Stimulated activated naive B cell treated with anti-CD40 and anti-IgM and Interleukin-4, amounts not matched to agents 10 μg/mL and 1 μg/mL and 100 μg/mL, for 72 hours (primary cell): ENCODE measurements at regions not wholly inside any gene's neighbourhood (a gene's known extent, or its start where the extent isn't known, plus 50 kb on each side); places are given as distances from the start of the nearest gene placed in this dataset.
"Not testable (repeated sequence)": the region's sequence is repeated elsewhere in the genome, so short reads cannot be mapped to it uniquely, and the experiment has no call there.

ENCODE experiments used
- ATAC-seq, 2 donors: fragments of 150-1000 bp; cut with Tn5 transposase; replicated peaks; 2 replicates each; pipeline ENCODE4 v1.10.0; 2021; ENCODE audit warnings: moderate library complexity in 1 of 2
- DNase-seq: peaks from one replicate; pipeline ENCODE4 v3.0.0; 2021
- H3K27ac Mint-ChIP-seq: one replicate; pipeline ENCODE4 v1.8.0; 2022; ENCODE audit warnings: mild to moderate bottlenecking, mixed read lengths
- H3K27me3 Mint-ChIP-seq, 2 donors: one replicate each; pipeline ENCODE4 v1.8.0; 2022; ENCODE audit warnings: mixed read lengths in 2 of 2
- H3K36me3 Mint-ChIP-seq, 2 donors: one replicate each; pipeline ENCODE4 v1.8.0; 2022; ENCODE audit warnings: mixed read lengths in 2 of 2, mild to moderate bottlenecking in 1 of 2
- H3K4me1 Mint-ChIP-seq, 2 donors: one replicate each; pipeline ENCODE4 v1.8.0; 2022; ENCODE audit warnings: mixed read lengths in 2 of 2, mild to moderate bottlenecking in 1 of 2
- H3K4me3 Mint-ChIP-seq, 2 donors: one replicate each; pipeline ENCODE4 v1.8.0; 2022; ENCODE audit warnings: mild to moderate bottlenecking in 2 of 2, mixed read lengths in 2 of 2, moderate library complexity in 1 of 2
- H3K9me3 Mint-ChIP-seq, 2 donors: one replicate each; pipeline ENCODE4 v1.8.0; 2022; ENCODE audit warnings: mixed read lengths in 2 of 2, mild to moderate bottlenecking in 1 of 2

DNA sequence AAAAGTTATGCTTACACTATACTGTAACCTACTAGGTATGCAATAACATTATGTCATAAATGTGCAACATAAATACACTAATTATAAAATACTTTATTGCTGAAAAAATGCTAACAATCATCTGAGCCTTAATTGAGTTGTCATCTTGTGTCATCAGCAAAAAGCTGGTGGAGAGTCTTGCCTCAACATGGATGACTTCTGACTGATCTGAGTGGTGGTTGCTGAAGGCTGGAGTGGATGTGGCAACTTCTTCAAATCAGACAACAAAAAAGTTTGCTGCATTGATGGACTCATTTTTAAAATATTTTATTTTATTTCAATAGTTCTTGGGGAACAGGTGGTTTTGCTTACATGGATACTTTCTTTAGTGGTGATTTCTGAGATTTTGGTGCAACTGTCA is 93.9 kb upstream of the AMN1 start:
- Mint-ChIP-seq H3K4me3 (no peak overlapping the region), H3K27me3 (no peaks in the 10 kb centered on the region), H3K9me3 (peaks cover 6% of the 10 kb centered on the region in 2 donors), H3K4me1 (peaks cover 6 to 16% of the 10 kb centered on the region in 2 donors), H3K27ac (no peak overlapping the region), H3K36me3 (peaks cover 4 to 12% of the 10 kb centered on the region in 2 donors)
- ATAC-seq (no peak), DNase-seq (no peak)

DNA sequence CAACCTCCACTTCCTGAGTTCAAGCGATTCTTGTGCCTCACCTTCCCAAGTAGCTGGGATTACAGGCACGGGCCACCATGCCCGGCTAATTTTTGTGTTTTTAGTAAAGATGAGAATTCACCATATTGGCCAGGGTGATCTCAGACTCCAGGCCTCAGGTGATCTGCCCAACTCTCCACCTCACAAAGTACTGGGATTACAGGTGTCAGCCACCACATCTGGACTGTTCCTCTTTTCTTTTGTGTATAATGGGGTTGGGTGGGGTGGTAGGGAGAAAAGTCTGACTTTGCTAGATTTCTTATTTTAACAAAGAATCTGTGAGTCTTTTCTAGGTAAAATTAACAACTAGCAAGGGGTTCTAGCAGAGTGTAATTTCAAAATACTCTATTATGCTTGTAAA is 92.7 kb upstream of the AMN1 start:
- Mint-ChIP-seq H3K4me1 (peaks cover 10 to 24% of the 10 kb centered on the region in 2 donors), H3K27ac (no peak overlapping the region), H3K4me3 (no peak overlapping the region), H3K27me3 (no peaks in the 10 kb centered on the region), H3K9me3 (peaks cover 6 to 7% of the 10 kb centered on the region in 2 donors), H3K36me3 (peaks cover 4 to 10% of the 10 kb centered on the region in 2 donors)
- ATAC-seq (peak; percentile 54 to 62), DNase-seq (no peak)

DNA sequence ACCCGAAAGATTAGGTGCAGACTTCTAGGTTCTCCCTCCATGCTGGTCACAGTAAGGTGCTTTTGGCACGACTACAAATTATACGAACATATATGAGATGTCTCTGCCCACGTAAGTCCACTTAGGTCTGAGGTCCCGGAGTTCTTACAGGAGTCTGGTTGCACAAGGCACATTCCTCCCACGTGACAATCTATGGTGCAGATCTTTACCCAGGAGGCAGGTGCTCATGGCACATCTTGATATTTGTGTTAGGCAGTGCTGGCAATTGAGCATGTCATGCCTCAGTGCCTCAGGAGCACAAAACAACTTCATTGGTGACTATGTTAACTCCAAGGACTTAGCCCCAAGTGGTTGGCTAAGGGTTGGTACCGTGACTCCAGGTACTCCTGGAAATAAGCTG is 92.0 kb upstream of the AMN1 start:
- Mint-ChIP-seq H3K27ac (no peak overlapping the region), H3K4me1 (peaks cover 10 to 25% of the 10 kb centered on the region in 2 donors), H3K27me3 (no peaks in the 10 kb centered on the region), H3K4me3 (no peak overlapping the region), H3K36me3 (peaks cover 2 to 7% of the 10 kb centered on the region in 2 donors), H3K9me3 (peaks cover 4 to 5% of the 10 kb centered on the region in 2 donors)
- DNase-seq (no peak), ATAC-seq (no peak)

DNA sequence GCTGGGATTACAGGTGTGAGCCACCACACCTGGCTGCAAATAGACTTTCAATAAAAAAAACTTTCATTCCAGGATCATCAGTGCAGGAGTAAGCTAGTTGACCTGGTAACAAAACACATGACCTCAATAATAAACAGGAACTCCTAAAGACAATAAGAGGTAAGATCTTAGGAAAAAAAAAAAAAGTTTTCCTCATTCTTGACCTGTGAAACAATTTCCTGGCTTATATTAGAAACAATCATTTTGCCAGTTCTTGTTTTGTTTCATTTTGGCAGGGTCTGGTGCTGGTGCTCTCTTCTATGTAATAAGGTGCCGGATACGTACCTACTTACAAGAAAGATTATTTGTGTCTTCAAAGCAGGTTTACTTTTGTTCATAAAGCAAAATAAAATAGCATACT is 90.6 kb upstream of the AMN1 start:
- H3K9me3 Mint-ChIP-seq = peaks cover 0 to 2% of the 10 kb centered on the region in 2 donors
- no peak overlapping the region for H3K27ac Mint-ChIP-seq
- peaks cover 12 to 25% of the 10 kb centered on the region in 2 donors for H3K4me1 Mint-ChIP-seq
- ATAC-seq (no peak), DNase-seq (no peak)
- no peaks in the 10 kb centered on the region for H3K27me3 Mint-ChIP-seq
- no peak overlapping the region for H3K4me3 Mint-ChIP-seq
- no peaks in the 10 kb centered on the region for H3K36me3 Mint-ChIP-seq

DNA sequence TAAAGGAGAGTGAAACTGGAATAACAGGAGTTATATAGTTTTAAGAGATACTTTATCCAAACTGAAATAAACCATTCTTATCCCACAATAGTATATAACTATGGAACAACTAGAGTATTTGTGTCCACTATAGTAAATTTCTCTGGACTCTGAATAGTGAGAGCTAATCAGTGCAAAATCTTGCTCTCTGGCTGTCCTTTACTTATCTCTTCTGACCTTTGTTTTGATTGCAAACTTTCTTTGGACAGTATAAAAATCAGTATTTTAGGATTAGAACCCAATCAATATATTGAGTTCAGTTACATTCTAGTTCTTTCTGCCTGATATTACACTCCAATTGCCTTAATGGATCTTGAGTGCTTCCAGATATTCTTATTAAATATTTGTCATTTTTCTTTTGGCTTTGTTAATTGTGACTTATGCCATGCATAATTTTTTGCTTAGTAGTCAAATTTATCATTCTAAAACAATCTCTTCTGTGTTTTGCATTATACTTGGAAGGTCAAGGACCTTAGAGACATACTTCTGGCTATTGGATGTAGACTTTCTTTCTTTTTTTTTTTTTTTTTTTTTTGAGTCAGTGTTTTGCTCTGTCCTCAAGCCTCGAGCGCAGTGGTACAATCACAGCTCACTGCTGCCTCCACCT is 89.9 kb upstream of the AMN1 start:
- Mint-ChIP-seq H3K36me3 (no peaks in the 10 kb centered on the region), H3K9me3 (peaks cover 0 to 2% of the 10 kb centered on the region in 2 donors), H3K4me3 (no peak overlapping the region), H3K27ac (no peak overlapping the region), H3K4me1 (peaks cover 9 to 25% of the 10 kb centered on the region in 2 donors), H3K27me3 (no peaks in the 10 kb centered on the region)
- ATAC-seq (no peak), DNase-seq (no peak)

DNA sequence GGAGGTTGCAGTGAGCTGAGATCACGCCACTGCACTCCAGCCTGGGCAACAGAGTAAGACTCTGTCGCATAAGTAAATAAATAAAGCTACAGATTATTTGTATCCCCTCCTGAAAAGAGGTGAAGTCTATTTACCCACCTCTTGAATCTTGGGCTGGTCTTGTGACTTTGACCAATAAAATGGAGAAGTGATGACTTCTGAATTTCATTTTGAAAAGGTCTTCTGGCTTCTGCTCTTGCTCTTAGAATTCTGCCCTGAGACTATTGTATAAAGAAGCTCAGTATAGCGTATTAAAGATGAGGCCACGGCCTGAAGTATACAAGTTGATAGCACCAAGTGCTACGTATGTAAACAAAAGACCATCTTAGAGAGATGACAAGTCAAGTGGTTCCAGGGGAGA is 88.3 kb upstream of the AMN1 start:
- Mint-ChIP-seq H3K27me3 (no peaks in the 10 kb centered on the region), H3K4me3 (no peak overlapping the region), H3K27ac (peak overlapping the region; percentile 43), H3K4me1 (peaks cover 14 to 35% of the 10 kb centered on the region in 2 donors), H3K9me3 (peaks cover 0 to 2% of the 10 kb centered on the region in 2 donors), H3K36me3 (no peaks in the 10 kb centered on the region)
- ATAC-seq (peak; percentile 64 to 76), DNase-seq (no peak)

DNA sequence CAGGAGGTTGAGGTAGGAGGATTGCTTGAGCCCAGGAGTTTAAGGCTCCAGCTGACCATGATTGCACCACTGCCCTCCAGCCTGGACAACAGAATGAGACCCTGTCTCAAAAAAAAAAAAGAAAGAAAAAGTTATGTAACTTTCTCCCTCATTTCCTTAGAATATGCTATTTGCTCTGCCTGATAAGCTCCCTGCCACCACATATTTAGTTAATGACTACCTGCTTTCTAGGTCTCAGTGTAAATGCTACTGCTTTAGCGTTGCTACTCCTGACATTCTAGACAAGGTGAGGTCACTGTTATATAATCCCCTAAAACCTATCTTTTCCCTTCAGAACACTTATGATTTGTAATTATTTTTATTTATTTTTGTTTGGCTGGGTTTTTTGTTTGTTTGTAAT is 86.3 kb upstream of the AMN1 start:
- DNase-seq (no peak), ATAC-seq (no peak)
- peaks cover 0 to 2% of the 10 kb centered on the region in 2 donors for H3K9me3 Mint-ChIP-seq
- H3K27me3 Mint-ChIP-seq = no peaks in the 10 kb centered on the region
- H3K27ac Mint-ChIP-seq = no peak overlapping the region
- H3K36me3 Mint-ChIP-seq = no peaks in the 10 kb centered on the region
- peaks cover 16 to 36% of the 10 kb centered on the region in 2 donors for H3K4me1 Mint-ChIP-seq
- H3K4me3 Mint-ChIP-seq = no peak overlapping the region

DNA sequence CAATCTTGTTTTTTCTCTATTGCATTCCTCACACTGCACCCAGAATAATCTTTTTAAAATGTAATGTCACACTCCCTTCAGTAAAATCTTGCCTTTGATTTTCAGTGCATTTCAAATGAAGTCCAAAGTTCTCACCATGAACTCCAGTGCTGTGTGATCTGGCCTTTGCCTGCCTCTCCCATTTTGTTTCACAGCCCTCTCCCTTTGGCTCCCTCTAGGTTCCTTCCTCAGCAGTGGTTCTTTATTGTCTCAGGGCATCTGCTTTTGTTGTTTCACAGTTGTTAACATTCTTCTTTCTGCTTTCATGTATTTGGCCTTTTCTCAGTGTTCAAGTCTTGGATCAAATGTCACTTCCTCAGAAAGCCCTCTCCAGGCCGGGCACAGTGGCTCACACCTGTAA is 84.5 kb upstream of the AMN1 start:
- Mint-ChIP-seq H3K4me1 (peaks cover 24 to 41% of the 10 kb centered on the region in 2 donors), H3K27me3 (no peaks in the 10 kb centered on the region), H3K9me3 (peaks cover 0 to 2% of the 10 kb centered on the region in 2 donors), H3K36me3 (no peaks in the 10 kb centered on the region), H3K4me3 (no peak overlapping the region), H3K27ac (peak overlapping the region; percentile 15)
- ATAC-seq (no peak), DNase-seq (no peak)

DNA sequence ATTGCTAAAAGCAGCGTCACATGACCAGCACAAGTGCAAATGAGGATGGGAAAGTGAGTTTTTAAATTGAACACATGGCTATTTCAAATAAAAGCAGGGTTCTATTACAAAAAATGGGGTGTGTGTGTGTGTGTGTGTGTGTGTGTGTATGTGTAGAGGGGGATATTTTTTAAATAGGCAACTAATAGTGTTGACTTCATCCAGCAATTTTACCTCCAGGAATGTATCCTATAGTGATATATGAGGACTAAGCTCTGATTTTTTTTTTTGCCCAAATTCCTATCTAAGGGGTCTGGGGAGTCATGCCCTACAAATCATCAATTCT is 78.9 kb upstream of the AMN1 start:
- no peak for ATAC-seq
- H3K27me3 Mint-ChIP-seq = no peaks in the 10 kb centered on the region
- H3K27ac Mint-ChIP-seq = peak overlapping the region; percentile 96
- peaks cover 1 to 3% of the 10 kb centered on the region in 2 donors for H3K9me3 Mint-ChIP-seq
- H3K36me3 Mint-ChIP-seq = peaks cover 5 to 9% of the 10 kb centered on the region in 2 donors
- H3K4me3 Mint-ChIP-seq = peak overlapping the region; percentile 63 to 74
- H3K4me1 Mint-ChIP-seq = peaks cover 40 to 54% of the 10 kb centered on the region in 2 donors
- DNase-seq = no peak

DNA sequence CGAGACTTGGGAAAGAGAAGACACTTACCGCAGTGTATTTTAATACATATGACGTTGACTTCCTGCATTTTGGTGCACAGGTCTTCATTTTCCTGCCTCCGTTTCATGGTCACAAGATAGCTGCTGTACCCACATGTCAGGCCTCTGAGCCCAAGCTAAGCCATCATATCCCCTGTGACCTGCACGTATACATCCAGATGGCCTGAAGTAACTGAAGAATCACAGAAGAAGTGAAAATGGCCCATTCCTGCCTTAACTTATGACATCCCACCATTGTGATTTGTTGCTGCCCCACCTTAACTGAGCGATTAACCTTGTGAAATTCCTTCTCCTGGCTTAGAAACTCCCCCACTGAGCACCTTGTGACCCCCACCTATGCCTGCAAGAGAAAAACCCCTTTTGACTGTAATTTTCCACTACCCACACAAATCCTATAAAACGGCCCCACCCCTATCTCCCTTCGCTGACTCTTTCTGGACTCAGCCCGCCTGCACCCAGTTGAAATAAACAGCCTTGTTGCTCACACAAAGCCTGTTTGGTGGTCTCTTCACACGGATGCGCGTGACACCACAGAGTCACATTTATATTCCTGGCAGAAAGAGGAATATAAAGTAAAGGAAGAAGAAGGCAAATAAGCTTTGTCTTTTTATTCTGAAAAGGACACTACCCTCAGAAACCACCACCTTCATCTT is 78.4 kb upstream of the AMN1 start:
- ATAC-seq, H3K9me3 Mint-ChIP-seq, H3K36me3 Mint-ChIP-seq, H3K27me3 Mint-ChIP-seq: not testable (repeated sequence)
- peak; percentile 13 for DNase-seq
- H3K4me3 Mint-ChIP-seq = peak overlapping the region; percentile 63 to 74
- H3K4me1 Mint-ChIP-seq = peaks cover 40 to 54% of the 10 kb centered on the region in 2 donors
- peak overlapping the region; percentile 96 for H3K27ac Mint-ChIP-seq

DNA sequence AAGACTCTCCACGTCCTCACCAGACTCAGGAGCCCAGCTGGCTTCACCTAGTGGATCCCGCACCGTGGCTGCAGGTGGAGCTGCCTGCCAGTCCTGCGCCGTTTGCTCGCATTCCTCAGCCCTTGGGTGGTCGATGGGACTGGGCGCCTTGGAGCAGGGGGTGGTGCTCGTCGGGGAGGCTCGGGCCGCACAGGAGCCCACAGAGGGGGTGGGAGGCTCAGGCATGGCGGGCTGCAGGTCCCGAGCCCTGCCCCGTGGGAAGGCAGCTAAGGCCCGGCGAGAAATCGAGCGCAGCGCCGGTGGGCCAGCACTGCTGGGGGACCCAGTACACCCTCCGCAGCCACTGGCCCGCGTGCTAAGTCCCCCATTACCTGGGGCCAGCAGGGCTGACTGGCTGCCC is 76.9 kb upstream of the AMN1 start:
- not testable (repeated sequence) for H3K9me3 Mint-ChIP-seq, H3K4me3 Mint-ChIP-seq, ATAC-seq, DNase-seq, H3K36me3 Mint-ChIP-seq, H3K27ac Mint-ChIP-seq, H3K27me3 Mint-ChIP-seq
- H3K4me1 Mint-ChIP-seq = peaks cover 36 to 47% of the 10 kb centered on the region in 2 donors

DNA sequence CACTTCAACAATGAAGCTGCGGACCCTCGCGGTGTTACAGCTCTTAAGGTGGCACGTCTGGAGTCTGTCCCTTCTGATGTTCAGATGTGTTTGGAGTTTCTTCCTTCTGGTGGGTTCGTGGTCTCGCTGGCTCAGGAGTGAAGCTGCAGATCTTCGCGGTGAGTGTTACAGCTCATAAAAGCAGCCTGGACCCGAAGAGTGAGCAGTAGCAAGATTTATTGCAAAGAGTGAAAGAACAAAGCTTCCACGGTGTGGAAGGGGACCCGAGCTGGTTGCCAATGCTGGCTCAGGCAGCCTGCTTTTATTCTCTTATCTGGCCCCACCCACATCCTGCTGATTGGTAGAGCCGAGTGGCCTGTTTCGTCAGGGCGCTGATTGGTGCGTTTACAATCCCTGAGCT is 75.9 kb upstream of the AMN1 start:
- not testable (repeated sequence) for DNase-seq, H3K27me3 Mint-ChIP-seq, H3K36me3 Mint-ChIP-seq, H3K9me3 Mint-ChIP-seq, ATAC-seq, H3K27ac Mint-ChIP-seq
- Mint-ChIP-seq H3K4me1 (peaks cover 37 to 47% of the 10 kb centered on the region in 2 donors), H3K4me3 (peak overlapping the region in 1 of 2 donors; percentile 25)

DNA sequence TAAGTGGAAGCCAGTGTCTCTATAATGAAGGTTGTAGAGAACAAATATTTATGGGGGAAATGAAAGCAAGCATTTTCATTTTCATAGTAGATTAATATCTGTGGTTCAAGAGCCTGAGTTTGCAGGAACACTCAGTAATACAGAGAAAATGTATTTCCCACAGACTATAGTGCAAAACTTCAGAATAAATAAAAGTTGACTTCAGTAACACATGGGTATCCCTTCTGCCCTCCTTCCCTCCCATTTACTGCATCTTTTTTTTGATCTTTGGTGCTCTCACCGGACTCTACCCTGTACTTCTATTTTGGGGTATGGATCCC is 75.3 kb upstream of the AMN1 start:
- Mint-ChIP-seq H3K9me3 (peaks cover 1 to 3% of the 10 kb centered on the region in 2 donors), H3K4me1 (peaks cover 34 to 43% of the 10 kb centered on the region in 2 donors), H3K4me3 (no peak overlapping the region), H3K27me3 (no peaks in the 10 kb centered on the region), H3K36me3 (peaks cover 5 to 9% of the 10 kb centered on the region in 2 donors), H3K27ac (no peak overlapping the region)
- peak; percentile 62 to 70 for ATAC-seq
- DNase-seq = no peak

DNA sequence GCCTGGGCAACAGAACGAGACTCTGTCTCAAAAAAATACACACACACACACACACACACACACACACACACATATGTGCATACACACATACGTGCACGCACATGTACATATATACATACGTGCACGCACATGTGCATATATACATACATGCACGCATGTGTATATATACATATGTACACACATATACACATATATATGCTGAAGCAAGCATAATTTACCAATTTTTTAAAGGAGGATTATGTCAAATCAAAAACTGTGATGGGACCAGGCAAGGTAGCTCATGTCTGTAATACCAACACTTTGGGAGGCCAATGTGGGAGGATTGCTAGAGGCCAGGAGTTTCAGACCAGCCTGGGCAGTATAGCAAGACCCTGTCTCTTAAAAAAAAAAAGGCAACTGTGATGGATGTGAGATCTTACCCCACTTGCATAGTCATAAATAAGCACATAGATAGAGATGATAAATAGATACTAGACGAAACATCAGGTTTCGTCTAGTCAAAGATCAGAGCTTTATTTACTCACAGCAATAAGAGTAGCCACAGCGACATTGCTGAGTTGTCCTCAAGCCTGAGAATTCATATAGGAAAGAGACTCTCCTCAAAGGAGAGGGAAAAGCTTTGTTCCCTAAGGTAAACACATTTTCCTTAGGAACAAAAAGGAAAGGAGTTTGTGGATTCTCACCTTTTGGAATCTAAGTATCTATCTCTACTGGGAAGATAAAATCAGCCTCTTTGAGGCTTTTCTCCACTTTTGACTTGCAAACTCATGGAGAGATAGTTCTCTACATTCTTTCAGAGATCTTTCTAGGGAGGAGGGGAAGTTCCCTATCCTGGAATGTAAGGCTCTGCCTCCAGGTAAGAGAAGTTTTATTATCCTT is 74.7 kb upstream of the AMN1 start:
- Mint-ChIP-seq H3K4me3 (peak overlapping the region in 1 of 2 donors; percentile 15), H3K27me3 (no peaks in the 10 kb centered on the region), H3K9me3 (peaks cover 1 to 3% of the 10 kb centered on the region in 2 donors), H3K36me3 (peaks cover 5 to 9% of the 10 kb centered on the region in 2 donors), H3K4me1 (peaks cover 31 to 37% of the 10 kb centered on the region in 2 donors), H3K27ac (no peak overlapping the region)
- no peak for ATAC-seq
- DNase-seq = no peak
